B cell (primary cell): ENCODE measurements at regions not wholly inside any gene's neighbourhood (a gene's known extent, or its start where the extent isn't known, plus 50 kb on each side); places are given as distances from the start of the nearest gene placed in this dataset.

Experiments
- CTCF ChIP-seq: fragments of 200-600 bp; IDR thresholded peaks from one replicate; pipeline ENCODE4 v1.8.0; 2022; ENCODE audit warnings: antibody characterized with exemption, mild to moderate bottlenecking
- EZH2 ChIP-seq: IDR thresholded peaks from 2 replicates; pipeline ENCODE4 v1.6.1; 2012; ENCODE audit warnings: borderline replicate concordance, low read depth, mild to moderate bottlenecking, moderate library complexity, low read length; ENCODE audit not compliant: insufficient read depth, poor library complexity, severe bottlenecking

- TF ChIP-seq CTCF (no peak), EZH2 (no peak)
Observed at GRCh38 chr12:25326326-25326725, 75.6 kb upstream of the KRAS start.
